HFF-Myc (cell line): ENCODE measurements at regions not wholly inside any gene's neighbourhood (a gene's known extent, or its start where the extent isn't known, plus 50 kb on each side); places are given as distances from the start of the nearest gene placed in this dataset.

Experiments used
- DNase-seq: peaks from one replicate; pipeline ENCODE4 v3.0.0-alpha.2; 2011; ENCODE audit warnings: low read depth; ENCODE audit errors: extremely low read depth
- H3K4me3 ChIP-seq: replicated peaks from 2 replicates; pipeline ENCODE4 v1.5.1; 2011; ENCODE audit warnings: low read depth, mild to moderate bottlenecking, control low read depth, low read length
- TF ChIP-seq, protein P1 (sequence below): IDR thresholded peaks from 2 replicates; pipeline ENCODE4 v1.5.1; 2012; ENCODE audit warnings: mild to moderate bottlenecking, low read depth, low read length, control low read depth; ENCODE audit errors: missing control alignments

DNA sequence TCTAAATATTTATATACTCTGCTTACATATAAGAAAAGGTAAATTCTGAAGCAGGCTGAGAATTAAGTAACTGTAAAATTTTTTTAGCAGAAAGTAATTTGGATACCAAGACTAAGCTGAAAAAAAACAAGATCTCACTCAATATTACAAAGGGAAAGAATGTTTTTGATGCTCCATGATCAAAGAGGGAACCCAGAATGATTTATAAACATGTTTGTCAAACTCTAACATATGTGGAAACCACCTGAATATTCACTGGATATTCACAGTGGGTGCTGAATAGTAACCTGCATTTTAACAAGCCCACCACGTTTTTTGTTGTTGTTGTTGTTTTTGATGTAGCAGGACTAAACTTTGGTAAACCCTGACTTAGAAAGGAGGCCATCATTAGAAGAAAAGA, 324.9 kb upstream of the GATB start:
- DNase-seq, result no peak
- H3K4me3 ChIP-seq, result no peak overlapping the region
- TF ChIP-seq, protein P1, sequence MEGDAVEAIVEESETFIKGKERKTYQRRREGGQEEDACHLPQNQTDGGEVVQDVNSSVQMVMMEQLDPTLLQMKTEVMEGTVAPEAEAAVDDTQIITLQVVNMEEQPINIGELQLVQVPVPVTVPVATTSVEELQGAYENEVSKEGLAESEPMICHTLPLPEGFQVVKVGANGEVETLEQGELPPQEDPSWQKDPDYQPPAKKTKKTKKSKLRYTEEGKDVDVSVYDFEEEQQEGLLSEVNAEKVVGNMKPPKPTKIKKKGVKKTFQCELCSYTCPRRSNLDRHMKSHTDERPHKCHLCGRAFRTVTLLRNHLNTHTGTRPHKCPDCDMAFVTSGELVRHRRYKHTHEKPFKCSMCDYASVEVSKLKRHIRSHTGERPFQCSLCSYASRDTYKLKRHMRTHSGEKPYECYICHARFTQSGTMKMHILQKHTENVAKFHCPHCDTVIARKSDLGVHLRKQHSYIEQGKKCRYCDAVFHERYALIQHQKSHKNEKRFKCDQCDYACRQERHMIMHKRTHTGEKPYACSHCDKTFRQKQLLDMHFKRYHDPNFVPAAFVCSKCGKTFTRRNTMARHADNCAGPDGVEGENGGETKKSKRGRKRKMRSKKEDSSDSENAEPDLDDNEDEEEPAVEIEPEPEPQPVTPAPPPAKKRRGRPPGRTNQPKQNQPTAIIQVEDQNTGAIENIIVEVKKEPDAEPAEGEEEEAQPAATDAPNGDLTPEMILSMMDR, result no peak

DNA sequence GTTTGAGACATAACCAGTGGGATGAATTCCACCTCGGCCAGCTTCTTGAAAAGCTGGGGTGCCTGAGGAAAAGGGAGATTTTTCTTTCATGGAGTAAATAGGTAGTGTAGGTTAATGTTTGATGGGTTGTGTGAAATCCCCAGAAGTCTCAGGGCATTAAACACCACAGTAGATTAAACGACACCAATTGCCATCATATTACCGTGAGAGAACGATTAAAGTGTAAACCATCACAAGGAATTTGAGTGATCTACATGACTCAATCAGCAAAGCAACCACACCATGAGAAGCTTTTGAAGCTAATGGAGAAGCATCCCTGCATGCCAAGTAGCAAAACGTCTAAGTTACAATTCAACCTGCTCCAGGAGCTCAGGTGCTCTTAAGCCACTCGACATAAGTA, 322.5 kb upstream of the GATB start:
- DNase-seq, result no peak
- TF ChIP-seq, protein P1, result no peak
- no peak overlapping the region for H3K4me3 ChIP-seq

DNA sequence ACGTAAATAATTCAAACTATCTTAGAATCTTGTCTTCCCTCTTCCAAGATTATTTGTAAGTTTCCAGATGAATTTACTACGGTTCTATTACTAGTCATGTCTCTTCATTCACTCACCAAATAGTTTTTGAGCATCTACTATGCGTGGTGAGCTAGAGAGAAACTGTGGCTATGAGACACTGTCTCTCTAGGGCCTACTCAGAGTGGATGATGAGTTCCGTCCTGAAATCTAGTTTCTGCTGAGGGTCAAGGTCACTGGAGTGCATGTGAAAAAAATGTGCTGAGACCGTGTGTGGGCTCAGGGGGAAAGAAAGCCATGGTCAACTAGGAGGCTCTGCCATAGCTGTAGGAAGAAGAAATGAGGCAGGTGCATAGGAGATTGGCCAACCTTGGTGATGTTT, 320.2 kb upstream of the GATB start:
- no peak overlapping the region for H3K4me3 ChIP-seq
- TF ChIP-seq, protein P1, result no peak
- DNase-seq, result no peak

DNA sequence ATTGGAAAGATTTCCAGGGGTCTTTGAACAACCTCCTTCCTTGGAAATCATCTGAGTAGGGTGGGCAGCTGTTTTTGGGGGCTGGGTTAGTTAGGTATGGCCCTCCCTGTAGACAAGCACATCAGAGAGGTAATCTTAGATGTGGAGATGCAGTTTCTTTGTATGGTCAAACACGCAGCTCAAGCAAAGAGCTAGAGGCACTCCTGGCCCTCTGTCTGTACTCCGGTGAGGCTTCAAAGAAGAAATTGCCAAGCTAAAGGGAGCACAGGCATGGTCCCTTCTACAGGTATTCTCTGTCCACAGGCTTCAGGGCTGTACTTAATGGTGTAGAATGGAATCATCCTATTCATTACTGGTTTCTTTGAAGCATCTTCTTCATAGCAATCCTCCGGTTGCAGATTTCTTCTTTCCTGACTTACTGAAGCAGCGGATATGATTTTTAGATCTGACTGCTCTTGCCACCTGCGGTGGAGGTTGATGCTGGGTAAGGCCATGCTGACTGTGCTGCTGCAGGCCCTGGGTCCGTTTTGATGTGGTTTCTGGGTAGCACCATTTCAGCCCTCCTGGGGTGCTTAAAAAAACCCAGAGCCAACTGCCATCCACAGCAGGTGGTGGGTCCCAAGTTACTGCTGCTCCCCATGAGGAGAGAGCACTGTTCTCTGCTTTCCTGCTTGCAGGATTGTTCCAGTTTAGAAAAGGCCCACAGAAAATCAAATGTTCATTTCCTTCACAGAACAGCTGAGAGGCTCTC, 318.9 kb upstream of the GATB start:
- no peak for DNase-seq
- TF ChIP-seq, protein P1, result no peak
- H3K4me3 ChIP-seq, result no peak overlapping the region

DNA sequence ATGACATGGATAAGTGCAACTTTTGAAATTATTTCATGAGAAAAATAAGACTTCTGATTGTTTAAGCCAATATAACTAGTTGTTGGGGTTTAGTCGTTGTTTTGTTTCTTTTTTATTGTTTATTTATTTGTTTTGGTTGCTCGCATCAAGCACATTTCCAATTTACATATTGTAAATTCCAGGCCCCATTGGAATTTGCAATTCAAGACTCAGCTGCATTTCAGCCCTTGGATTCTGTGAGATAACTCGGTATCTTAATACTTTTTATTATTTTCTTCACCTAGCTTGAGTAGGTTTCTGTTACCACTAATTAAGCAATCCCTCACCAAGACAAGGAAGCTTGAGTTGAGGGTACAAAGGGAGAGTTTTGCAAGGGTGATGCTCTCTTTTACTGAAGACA, 318.3 kb upstream of the GATB start:
- no peak overlapping the region for H3K4me3 ChIP-seq
- TF ChIP-seq, protein P1, result no peak
- no peak for DNase-seq

DNA sequence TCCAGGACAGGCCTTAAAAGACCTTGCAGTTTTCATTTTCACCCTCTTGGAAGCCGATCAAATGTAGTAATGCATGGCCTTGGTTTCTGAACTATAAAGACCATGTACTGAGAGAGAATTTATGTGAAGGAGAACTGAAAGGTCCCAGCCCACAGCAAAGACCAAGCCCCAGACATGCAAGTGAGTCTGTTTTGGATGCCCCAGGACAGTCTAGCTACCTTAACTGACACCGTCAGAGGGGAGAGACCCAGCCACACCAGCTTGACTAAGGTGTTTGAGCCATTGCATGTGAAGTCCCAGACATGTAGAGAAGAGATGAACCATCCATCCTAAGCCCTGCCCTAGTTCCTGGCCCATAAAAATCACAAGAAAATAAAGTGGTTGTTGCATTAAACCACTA, 316.8 kb upstream of the GATB start:
- H3K4me3 ChIP-seq, result no peak overlapping the region
- TF ChIP-seq, protein P1, result no peak
- no peak for DNase-seq

DNA sequence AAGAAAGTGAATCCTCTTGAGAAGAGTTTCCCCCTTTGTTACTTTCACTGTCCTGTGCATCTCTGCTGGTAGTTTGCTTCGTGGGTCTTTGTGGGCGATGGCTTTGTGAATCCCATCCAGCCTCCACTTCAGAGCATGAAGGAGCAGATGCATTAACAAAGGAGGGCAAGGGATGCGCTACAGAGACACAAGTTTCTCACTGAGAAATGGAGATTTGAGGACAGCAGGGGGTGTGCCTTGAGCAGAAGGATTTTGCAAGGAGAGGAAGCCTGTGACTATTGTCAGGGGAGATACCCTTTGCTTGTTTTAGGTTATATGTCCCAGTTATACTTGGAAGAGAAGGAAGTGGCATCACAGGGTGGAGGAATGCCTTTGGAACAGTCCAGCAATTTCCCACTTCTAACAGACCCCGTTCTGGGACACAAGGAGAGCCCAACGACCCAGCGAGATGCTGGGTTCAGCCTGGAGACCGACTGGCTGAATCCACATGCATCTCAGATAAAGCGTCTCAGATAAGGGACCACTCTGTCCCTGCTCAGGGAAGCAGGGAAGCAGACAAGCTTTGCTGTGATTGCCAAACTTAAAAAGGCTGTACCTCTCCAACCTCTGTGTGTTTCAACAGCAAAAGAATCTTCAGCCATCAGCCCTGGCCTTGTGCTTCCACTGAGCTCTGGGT, 314.6 kb upstream of the GATB start:
- no peak for DNase-seq
- TF ChIP-seq, protein P1, result no peak

More for the DNA sequence above, 314.6 kb upstream of the GATB start:
- no peak overlapping the region for H3K4me3 ChIP-seq
